GM19463 (cell line): ENCODE measurements at regions not wholly inside any gene's neighbourhood (a gene's known extent, or its start where the extent isn't known, plus 50 kb on each side); places are given as distances from the start of the nearest gene placed in this dataset.

Experiments
- ATAC-seq: cut with Tn5 transposase; IDR thresholded peaks from one replicate; pipeline ENCODE4 v1.9.1; 2021; ENCODE audit warnings: mild to moderate bottlenecking, moderate library complexity; ENCODE audit not compliant: unreplicated experiment

GRCh38 chrX:7789200-7789599, 53.8 kb upstream of the VCX start:
- ATAC-seq: no peak

DNA sequence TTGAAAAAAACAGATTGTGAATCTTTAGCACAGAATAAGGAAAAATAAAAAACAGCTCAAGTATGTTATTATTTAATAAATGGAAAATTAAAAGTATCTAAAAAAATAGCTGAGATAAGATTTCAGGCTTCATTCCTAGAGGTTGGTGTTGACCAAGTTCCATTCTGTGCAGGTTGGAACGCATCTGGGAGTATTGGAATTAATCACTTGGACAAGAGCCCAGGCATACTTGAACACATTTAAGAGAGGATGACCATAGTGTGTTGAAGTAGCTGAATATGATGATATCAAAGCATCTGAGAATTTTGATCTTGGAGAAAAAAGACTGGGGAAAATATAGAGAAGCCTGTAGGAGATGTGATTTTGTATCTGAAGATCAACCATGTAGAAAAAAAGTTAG, 54.6 kb upstream of the VCX start:
- ATAC-seq: no peak

DNA sequence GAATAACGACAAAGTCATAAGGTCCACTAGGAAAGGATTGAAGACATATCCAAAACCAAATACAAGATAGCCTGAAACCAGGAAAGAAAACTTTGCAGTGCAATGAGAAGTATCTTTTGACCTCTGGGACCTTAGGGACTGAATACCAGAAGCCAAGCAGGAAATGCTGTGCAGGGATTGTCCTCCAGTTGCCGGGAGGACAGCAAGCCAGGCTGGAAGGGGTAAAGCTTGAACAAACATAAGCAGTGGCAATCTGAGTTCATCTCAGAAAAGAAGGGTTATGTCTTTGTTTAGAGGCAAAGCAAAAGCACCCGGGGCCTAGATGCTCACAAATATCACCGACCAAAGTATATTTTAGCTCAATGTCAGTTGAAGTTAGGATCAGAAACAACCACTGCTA, 55.3 kb upstream of the VCX start:
- ATAC-seq: no peak

DNA sequence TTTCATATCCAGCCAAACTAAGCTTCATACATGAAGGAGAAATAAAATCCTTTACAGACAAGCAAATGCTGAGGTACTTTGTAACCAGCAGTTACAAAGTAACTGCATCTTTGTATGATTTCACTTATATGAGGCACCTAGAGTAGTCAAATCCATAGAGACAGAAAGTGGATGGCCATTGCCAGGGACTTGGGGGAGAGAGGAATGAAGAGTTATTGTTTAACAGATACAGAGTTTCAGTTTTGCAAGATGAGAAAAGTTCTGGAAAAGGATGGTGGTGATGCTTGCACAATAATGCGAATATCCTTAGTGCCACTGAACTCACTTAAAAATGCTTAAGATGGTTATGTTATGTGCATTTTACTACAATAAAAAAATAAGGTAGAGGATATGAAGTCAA, 58.4 kb upstream of the VCX start:
- ATAC-seq: no peak

GRCh38 chrX:7779644-7780043, 63.3 kb upstream of the VCX start:
- ATAC-seq: no peak

DNA sequence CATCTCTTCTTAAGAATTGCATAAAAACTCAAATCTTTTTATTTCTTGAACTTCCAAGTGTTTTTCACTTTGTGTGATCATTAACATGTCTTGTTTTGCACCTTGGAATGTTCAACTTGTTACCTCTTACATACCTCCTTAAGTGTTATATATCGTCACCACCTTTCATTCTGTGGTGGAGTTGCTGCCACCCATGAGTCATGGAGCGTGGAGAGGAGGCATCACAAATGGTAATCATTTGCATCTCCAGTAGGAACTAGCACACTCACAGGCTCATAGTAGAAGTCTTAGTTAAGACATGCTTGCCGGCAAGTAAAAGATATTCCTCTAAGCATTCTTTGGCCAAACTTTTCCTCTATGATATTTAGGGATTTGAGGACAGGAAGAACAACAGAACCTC, 67.0 kb upstream of the VCX start:
- ATAC-seq: no peak

- ATAC-seq: no peak
These were observed 71.1 kb upstream of the VCX start for GRCh38 chrX:7771788-7772438.

DNA sequence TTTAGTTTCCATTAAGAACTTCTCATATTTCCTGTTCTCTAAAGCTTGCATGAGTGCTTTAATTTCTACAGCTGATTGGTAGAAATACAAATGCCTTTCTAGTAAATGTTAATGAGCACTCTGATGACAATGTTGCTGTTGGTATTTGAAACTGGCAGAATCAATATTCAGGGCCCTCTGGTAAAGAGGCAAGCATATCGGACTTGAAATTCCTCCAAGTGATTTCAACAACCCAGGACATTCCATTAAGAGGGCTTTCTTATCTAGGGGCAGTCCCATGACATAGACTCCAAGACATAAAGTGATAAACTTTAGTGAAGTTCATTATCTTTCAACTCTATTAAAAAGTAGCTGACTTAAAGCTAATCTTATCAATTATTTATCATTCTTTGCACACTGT, 83.1 kb upstream of the VCX start:
- ATAC-seq: no peak

- ATAC-seq: no peak
These were observed 96.1 kb upstream of the VCX start for GRCh38 chrX:7746856-7747255.

GRCh38 chrX:7730071-7730470, 112.9 kb upstream of the VCX start:
- ATAC-seq: no peak

DNA sequence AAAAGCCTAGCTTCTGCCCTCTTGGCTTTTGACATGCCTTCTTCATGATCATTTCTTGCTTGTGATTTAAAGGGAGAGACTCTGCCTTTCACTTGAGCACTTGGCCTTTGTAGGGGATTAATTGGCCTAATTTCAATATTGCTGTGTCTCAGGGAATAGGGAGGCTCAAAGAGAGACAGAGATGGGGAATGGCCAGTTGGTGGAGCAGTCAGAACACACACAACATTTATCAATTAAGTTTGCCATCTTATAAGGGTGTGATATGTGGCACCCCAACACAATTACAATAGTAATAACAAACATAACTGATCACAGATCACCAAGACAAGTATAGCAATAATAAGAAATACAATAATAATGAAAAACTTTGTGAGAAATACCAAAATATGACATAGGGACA, 122.5 kb upstream of the VCX start:
- no peak for ATAC-seq

DNA sequence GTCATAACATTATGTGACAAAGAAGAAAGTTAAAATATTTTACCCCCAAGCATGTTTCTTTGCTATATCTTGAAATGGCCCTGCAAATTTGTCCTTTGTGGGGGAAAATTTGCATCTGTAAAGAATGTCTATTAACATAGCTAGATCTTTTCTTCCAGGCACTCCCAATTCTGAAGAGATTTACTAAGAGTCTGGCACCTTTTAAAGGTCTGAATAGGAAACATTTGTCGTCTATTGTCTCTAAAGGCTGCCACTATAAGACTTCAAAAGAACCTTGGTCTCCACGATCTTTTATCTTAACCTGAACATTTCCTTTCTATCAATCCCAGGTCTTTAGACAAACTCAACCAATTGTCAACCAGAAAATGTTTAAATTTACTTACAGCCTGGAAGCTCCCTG, 128.6 kb upstream of the VCX start:
- ATAC-seq: no peak

DNA sequence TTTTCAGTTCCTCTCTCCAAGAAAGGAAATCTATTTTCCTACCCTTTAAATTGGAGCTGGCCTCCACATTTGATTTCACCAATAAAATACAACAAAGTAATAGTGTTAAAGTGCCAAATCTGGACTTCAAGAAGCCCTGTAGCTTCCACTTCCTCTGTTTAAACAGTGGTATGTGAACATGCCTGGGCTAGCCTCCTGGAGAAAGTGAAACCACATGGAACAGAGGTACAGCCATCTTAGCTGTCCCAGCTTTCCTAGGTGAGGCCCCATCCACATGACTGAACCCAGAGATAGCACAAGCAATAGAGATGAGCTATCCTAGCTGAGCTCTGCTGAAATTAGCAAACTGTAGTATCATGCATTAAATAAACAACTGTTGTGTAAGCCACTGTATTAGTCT, 131.8 kb upstream of the VCX start:
- ATAC-seq: no peak

DNA sequence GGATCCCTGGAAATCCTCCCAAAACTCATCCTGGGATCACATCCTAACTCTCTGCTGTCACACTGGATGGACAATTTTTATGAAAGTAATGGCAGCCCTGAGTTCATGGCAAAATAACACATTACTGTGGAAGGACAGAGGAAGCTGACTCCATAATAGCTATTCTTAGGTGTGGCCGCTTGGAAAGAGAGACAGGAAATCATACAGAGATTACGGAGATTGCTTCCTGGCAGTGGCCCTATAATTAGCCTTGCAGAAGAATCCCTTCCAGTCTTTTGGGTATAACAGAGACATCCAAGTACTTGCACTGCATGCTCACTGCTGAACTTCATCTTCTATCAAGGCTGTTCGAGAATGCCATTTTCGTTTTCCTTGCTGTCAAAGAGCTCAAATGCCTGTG, 133.1 kb upstream of the VCX start:
- ATAC-seq: no peak

DNA sequence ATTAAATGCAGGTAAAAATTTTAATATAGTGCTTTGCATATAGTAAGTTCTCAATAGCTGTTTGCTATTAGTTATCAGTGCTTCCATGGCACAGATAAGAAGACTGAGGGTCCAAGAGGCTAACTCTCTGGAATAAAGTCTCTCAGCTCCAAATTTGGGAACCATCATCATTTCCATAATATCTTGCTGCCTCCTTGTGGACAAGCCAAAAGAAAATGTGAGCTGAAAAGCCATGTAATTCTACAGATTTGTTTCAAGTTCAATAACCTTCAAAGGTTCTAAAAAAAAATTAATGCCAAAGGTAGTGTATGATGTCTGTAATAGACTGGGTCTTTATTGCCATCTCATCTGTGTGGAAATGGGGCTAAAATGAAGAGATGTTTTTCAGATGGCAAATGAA, 136.9 kb upstream of the VCX start:
- no peak for ATAC-seq

GRCh38 chrX:7704205-7704604, 138.8 kb upstream of the VCX start:
- no peak for ATAC-seq

DNA sequence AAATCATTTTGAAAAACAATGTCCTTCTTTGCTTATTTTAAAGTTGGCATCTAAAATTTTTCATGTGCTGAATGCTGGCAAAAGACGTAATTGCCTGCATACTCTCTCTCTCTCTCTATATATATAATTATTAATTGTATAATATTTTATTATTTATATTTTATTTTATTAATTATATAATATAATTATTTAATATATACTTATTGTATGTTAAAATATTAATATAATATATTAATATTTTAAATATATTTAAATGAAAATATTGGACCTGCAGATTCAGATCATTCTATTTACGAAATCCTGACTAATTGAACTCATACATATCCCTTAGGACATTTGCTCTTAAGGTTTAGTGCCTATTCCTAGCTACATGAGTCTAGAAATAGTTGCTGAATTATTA, 144.7 kb upstream of the VCX start:
- no peak for ATAC-seq

DNA sequence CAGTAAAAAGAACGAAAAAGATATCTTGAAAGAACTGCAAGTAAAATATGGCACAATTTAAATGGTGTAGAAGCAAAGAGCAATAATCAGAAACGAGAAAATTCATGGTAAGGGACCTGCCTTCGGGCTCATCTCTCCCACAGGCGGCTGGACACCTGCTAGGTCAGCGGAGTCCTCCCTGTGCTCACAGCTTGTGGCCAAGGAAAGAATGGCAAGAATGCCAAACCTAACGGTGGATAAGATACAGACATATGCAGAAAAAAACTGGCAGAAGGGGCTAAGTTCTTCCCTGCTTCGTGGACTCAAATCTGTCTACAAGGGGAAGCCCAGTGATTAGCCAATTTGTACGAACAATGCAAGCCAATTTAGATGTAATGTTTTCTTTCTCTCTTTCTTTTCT, 152.1 kb upstream of the VCX start:
- ATAC-seq: no peak

DNA sequence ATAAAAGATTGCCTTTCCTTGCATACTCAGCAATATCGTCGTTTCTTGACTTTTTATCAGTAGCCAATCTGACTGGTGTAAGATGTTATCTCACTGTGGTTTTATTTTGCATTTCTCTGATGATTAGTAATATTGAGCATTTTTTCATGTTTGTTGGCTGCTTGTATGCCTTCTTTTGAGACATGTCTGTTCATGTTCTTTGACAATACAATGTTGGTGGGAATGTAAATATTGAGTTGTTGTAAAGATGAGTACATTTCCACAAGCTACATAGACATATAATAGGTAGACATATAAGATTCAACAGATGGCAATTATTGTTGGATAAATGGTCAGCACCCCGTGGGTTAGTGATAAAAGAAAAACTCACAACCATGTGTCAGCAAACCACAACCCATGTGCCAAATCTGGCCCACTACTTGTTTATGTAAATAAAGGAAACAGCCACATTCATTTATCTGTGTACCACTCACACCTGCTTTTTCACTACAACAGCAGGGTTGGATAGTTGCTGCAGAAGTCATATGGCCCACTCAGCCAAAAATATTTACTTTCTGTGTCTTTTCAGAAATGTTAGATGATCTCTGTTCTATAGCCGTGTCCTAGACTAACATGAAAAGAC, 153.1 kb upstream of the VCX start:
- ATAC-seq: no peak

DNA sequence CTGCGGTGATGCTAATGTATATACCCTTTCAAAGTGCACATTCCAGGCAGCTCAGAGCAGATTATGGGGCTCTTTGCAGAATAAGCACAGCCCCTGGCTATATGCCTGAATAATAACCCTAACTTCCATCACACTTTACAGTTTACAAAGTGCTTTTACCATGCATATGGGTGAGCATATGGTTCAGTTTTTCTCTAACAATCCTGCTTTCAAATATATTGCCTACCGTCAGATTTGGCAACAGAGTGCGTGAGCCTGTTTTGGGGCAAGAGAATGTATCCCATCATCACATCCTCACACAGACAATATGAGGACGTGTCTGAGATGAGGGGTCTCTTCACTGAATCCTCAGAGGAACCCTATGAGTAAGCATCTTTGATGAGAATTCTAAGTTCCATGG, 162.8 kb upstream of the VCX start:
- ATAC-seq: no peak

GRCh38 chrX:7654316-7654715, 188.7 kb upstream of the VCX start:
- no peak for ATAC-seq

- no peak for ATAC-seq
These were observed 195.1 kb upstream of the VCX start for GRCh38 chrX:7647831-7648230.

DNA sequence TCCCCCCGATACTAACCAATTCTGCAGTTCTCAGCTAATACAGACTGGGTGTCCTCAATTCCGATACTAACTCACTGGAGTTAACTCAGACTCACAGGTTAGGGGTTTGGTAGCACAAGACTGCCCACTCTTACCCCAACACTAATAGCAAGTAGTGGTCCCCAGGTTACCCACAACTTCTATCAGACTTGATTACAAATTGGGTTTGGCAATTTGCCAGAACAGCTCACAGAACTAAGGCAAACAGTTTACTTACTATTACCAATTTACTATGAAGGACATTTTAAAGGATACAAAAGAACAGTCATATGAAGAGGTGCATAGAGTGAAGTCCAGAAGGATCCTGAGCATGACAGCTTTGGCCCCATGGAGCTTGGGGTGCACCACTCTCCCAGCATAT, 201.8 kb upstream of the VCX start:
- ATAC-seq: no peak
